K562 (cell line): ENCODE measurements at regions not wholly inside any gene's neighbourhood (a gene's known extent, or its start where the extent isn't known, plus 50 kb on each side); places are given as distances from the start of the nearest gene placed in this dataset.

Experiments used
- ATAC-seq: fragments of 200-7000 bp; cut with Tn5 transposase; 3 replicates; pipeline ENCODE4 v1.9.1; 2020; ENCODE audit warnings: moderate library complexity
- BruUV-seq: library from RNA; stranded (reverse); fragments of 400-500 nt; replicated peaks from 2 replicates; lab custom pipeline; 2021; lab: Mats Ljungman, UMichigan
- CTCF ChIA-PET: fragments of 300-600 bp; formaldehyde crosslinking; extraction: SDS; loops from one replicate; lab custom pipeline; 2021; ENCODE audit warnings: low intra/inter-chr PET ratio; lab: Yijun Ruan, JAX
- POLR2A ChIA-PET: fragments of 300-600, 350-650 bp; sonication (Branson Sonifier 250); formaldehyde crosslinking; extraction: SDS; loops from one replicate; lab custom pipeline; 2021; ENCODE audit warnings: antibody characterized with exemption, inconsistent platforms; lab: Yijun Ruan, JAX
- DNase-seq, 4 experiments: peaks; one replicate each; pipeline versions ENCODE4 v3.0.0 to v3.0.0-alpha.2; 2011 to 2018; ENCODE audit warnings: low spot score in 3 of 4, mixed read lengths in 3 of 4; ENCODE audit errors: extremely low read depth in 1 of 4
- FAIRE-seq: peaks from 2 replicates; lab custom pipeline; 2011; peaks lifted over from hg19 to GRCh38; lab: Jason Lieb, UNC
- H2AFZ ChIP-seq: 2 replicates; pipeline ENCODE4 v1.6.0; 2011; ENCODE audit warnings: low read depth, low read length, control low read depth, inconsistent platforms
- H3K27ac ChIP-seq: fragments of 200-600 bp; 3 replicates; pipeline ENCODE4 v1.8.0; 2011; ENCODE audit warnings: low read depth, mild to moderate bottlenecking, control low read depth, inconsistent platforms, low read length, moderate library complexity, mixed read lengths; ENCODE audit errors: extremely low read depth
- H3K27me3 ChIP-seq, 2 experiments: fragments of 300-600 bp in 1 of 2; 2 replicates in 1 of 2; 3 replicates in 1 of 2; pipeline versions ENCODE4 v1.6.0 to v1.8.0; 2011; ENCODE audit warnings: inconsistent platforms in 2 of 2, low read length in 2 of 2, mild to moderate bottlenecking in 1 of 2, mixed read lengths in 1 of 2, moderate library complexity in 1 of 2; ENCODE audit not compliant: control insufficient read depth in 2 of 2, insufficient read depth in 2 of 2
- H3K36me3 ChIP-seq: fragments of 300-600 bp; 3 replicates; pipeline ENCODE4 v1.8.0; 2011; ENCODE audit warnings: mild to moderate bottlenecking, low read length, inconsistent platforms; ENCODE audit not compliant: control insufficient read depth, insufficient read depth
- H3K4me1 ChIP-seq, 2 experiments: fragments of 200-600 bp in 1 of 2; replicated peaks in 1 of 2; 2 replicates in 1 of 2; 3 replicates in 1 of 2; pipeline versions ENCODE4 v1.5.1 to v1.8.0; 2011; ENCODE audit warnings: inconsistent platforms in 2 of 2, low read length in 2 of 2, mild to moderate bottlenecking in 1 of 2, mixed read lengths in 1 of 2, moderate library complexity in 1 of 2; ENCODE audit not compliant: control insufficient read depth in 2 of 2, insufficient read depth in 2 of 2
- H3K4me2 ChIP-seq: 2 replicates; pipeline ENCODE4 v1.6.1; 2011; ENCODE audit warnings: low read length, control low read depth, inconsistent platforms, mixed read lengths; ENCODE audit not compliant: insufficient read depth
- H3K4me3 ChIP-seq: fragments of 200-600 bp; sonication (generic), shearing (Covaris generic); 2 replicates; pipeline ENCODE4 v1.5.1; 2016; ENCODE audit warnings: control low read depth, inconsistent platforms
- H3K79me2 ChIP-seq: fragments of 200-600 bp; 3 replicates; pipeline ENCODE4 v1.8.0; 2011; ENCODE audit warnings: low read length, inconsistent platforms; ENCODE audit not compliant: control insufficient read depth, insufficient read depth
- H3K9ac ChIP-seq, 2 experiments: 2 replicates each; pipeline versions ENCODE4 v1.6.0 to v1.6.1; 2011; ENCODE audit warnings: low read depth in 2 of 2, low read length in 2 of 2, control low read depth in 1 of 2, inconsistent platforms in 1 of 2, mild to moderate bottlenecking in 1 of 2, mixed read lengths in 1 of 2; ENCODE audit not compliant: insufficient read depth in 1 of 2
- H3K9me1 ChIP-seq: one replicate; pipeline ENCODE4 v1.6.0; 2011; ENCODE audit warnings: inconsistent platforms, mild to moderate bottlenecking, low read length, moderate library complexity; ENCODE audit not compliant: control insufficient read depth, insufficient read depth
- H3K9me3 ChIP-seq: replicated peaks from 2 replicates; pipeline ENCODE4 v1.5.1; 2011; ENCODE audit warnings: low read depth, low read length, inconsistent platforms; ENCODE audit not compliant: control insufficient read depth, insufficient read depth
- H4K20me1 ChIP-seq: replicated peaks from 2 replicates; pipeline ENCODE4 v1.6.1; 2011; ENCODE audit warnings: low read length, inconsistent platforms, mixed read lengths; ENCODE audit not compliant: control insufficient read depth, insufficient read depth
- ADNP ChIP-seq: fragments of 200-800 bp; sonication (Bioruptor generic); IDR thresholded peaks from 2 replicates; pipeline ENCODE4 v1.6.1; 2016; ENCODE audit warnings: missing genetic modification characterization, missing compliant biosample characterization
- FOXK1 ChIP-seq: sonication (generic); formaldehyde crosslinking; IDR thresholded peaks from 2 replicates; pipeline ENCODE4 v1.8.0; 2022; ENCODE audit warnings: missing genetic modification reagents, mild to moderate bottlenecking, borderline replicate concordance
- FOXP1 ChIP-seq: sonication (generic); formaldehyde crosslinking; IDR thresholded peaks from 2 replicates; pipeline ENCODE4 v1.8.0; 2022; ENCODE audit warnings: mild to moderate bottlenecking, missing genetic modification reagents
- GABPA ChIP-seq: fragments of 200-800 bp; sonication (Bioruptor generic); conservative IDR thresholded peaks from 2 replicates; pipeline ENCODE4 v1.6.1; 2016; ENCODE audit warnings: low read depth, missing genetic modification characterization, missing compliant biosample characterization
- HNRNPUL1 ChIP-seq: fragments of 200-400 bp; formaldehyde crosslinking; IDR thresholded peaks from 2 replicates; pipeline ENCODE4 v1.6.1; 2017; ENCODE audit warnings: low read length
- LARP7 ChIP-seq: fragments of 450-650 bp; IDR thresholded peaks from 2 replicates; pipeline ENCODE4 v1.6.1; 2016
- MTA3 ChIP-seq: fragments of 450-650 bp; formaldehyde crosslinking; IDR thresholded peaks from 2 replicates; pipeline ENCODE4 v1.6.1; 2017; ENCODE audit warnings: mild to moderate bottlenecking, borderline replicate concordance
- NEUROD1 ChIP-seq: fragments of 150-350 bp; IDR thresholded peaks from 2 replicates; pipeline ENCODE4 v1.6.1; 2014; ENCODE audit warnings: borderline replicate concordance, low read length, low read depth; ENCODE audit not compliant: partially characterized antibody
- NFIC ChIP-seq: fragments of 450-650 bp; IDR thresholded peaks from 2 replicates; pipeline ENCODE4 v1.6.1; 2017; ENCODE audit warnings: mild to moderate bottlenecking, inconsistent platforms
- RAD51 ChIP-seq: fragments of 450-650 bp; IDR thresholded peaks from 2 replicates; pipeline ENCODE4 v1.7.1; 2016; ENCODE audit warnings: low read depth, mild to moderate bottlenecking, borderline replicate concordance
- SLC30A9 ChIP-seq: fragments of 250-450 bp; sonication (Bioruptor Pico); IDR thresholded peaks from 2 replicates; pipeline ENCODE4 v1.8.0; 2022; ENCODE audit warnings: mild to moderate bottlenecking, moderate library complexity
- SRSF1 ChIP-seq: fragments of 200-400 bp; formaldehyde crosslinking; IDR thresholded peaks from 2 replicates; pipeline ENCODE4 v1.6.1; 2017; ENCODE audit warnings: mild to moderate bottlenecking, low read depth, low read length, moderate library complexity
- TFAP4 ChIP-seq: sonication (generic); formaldehyde crosslinking; IDR thresholded peaks from 2 replicates; pipeline ENCODE4 v1.8.0; 2022; ENCODE audit warnings: missing genetic modification reagents, mild to moderate bottlenecking, moderate library complexity, borderline replicate concordance
- ZNF121 ChIP-seq: sonication (generic); formaldehyde crosslinking; conservative IDR thresholded peaks from 2 replicates; pipeline ENCODE4 v1.8.0; 2022; ENCODE audit warnings: missing genetic modification reagents
- ZNF184 ChIP-seq: sonication (generic); formaldehyde crosslinking; IDR thresholded peaks from 2 replicates; pipeline ENCODE4 v1.5.0; 2020; ENCODE audit warnings: missing genetic modification reagents
- ZNF347 ChIP-seq: fragments of 450-650 bp; formaldehyde crosslinking; IDR thresholded peaks from 2 replicates; pipeline ENCODE4 v1.4.0; 2020; ENCODE audit warnings: low read depth, mild to moderate bottlenecking, moderate library complexity
- WGBS: fragments of 100-300 bp; shearing (Covaris generic); methylation state at CpG from one replicate; pipeline ENCODE4 v1.1.6; 2016; ENCODE audit warnings: low coverage, mixed read lengths; ENCODE audit not compliant: insufficient coverage; ENCODE audit errors: missing lambda C conversion rate; 5-methylcytosine and 5-hydroxymethylcytosine counted together
- in situ Hi-C: fragments of 300-500 bp; cut with MboI; formaldehyde crosslinking; loops from 4 replicates; pipeline ENCODE4 v1.15.0; 2018; ENCODE audit warnings: inconsistent platforms, mixed read lengths
- intact Hi-C: fragments of 100-400 bp; cut with micrococcal nuclease; formaldehyde crosslinking; loops from 2 replicates; pipeline ENCODE4 v1.14.2; 2022
- TF ChIP-seq, protein P1 (sequence below), 3 experiments: fragments of 200-800 bp in 1 of 3; fragments of 250-450 bp in 1 of 3; fragments of 450-650 bp in 1 of 3; sonication (Bioruptor Pico) in 1 of 3; sonication (Bioruptor generic) in 1 of 3; formaldehyde crosslinking in 1 of 3; IDR thresholded peaks; 2 replicates each; pipeline versions ENCODE4 v1.6.1 to v1.8.0; 2016 to 2022; ENCODE audit warnings: mild to moderate bottlenecking in 2 of 3, missing genetic modification characterization in 2 of 3, missing compliant biosample characterization in 1 of 3, moderate library complexity in 1 of 3

DNA sequence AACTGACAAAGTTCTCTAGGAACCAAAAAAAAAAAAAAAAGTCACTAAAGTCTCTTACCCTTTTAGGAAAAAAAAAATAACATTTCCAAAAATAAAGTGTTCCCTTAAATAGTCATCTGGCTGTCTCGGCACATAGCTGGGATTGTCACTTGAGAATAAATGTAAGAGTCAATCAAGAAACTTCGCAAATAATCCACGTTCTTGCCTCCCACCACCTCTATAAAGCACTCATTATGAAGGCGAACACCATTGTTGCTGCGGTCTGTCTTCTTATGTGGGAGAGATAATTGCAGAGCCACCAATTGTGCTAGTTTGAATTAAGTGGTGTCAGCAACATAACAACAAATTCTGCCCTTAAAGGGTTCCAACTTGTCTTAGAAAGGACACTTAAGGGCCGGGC is 163.7 kb downstream of the FBXO15 start:
- Histone ChIP-seq H3K4me2 (no peak overlapping the region), H2AFZ (no peak overlapping the region), H3K9me1 (no peaks in the 10 kb centered on the region), H3K4me1 (no peaks in the 10 kb centered on the region), H3K9me3 (no peaks in the 10 kb centered on the region), H4K20me1 (no peaks in the 10 kb centered on the region), H3K9ac (no peak overlapping the region), H3K36me3 (no peaks in the 10 kb centered on the region), H3K27ac (no peak overlapping the region), H3K4me3 (no peak overlapping the region), H3K27me3 (no peaks in the 10 kb centered on the region), H3K79me2 (no peaks in the 10 kb centered on the region)
- ATAC-seq (no peak), FAIRE-seq (no peak), DNase-seq (no peak)
- 0% methylated on average over 6 of the region's 6 CpGs for WGBS
- ChIA-PET CTCF (interaction anchor here (0.7 kb wide), 1 partner anchor 1279 kb away, joined by 5 read pairs; no protein-coding TSS in a partner anchor), POLR2A (no interaction called here)
- no peak for TF ChIP-seq MTA3
- TF ChIP-seq ZNF121 (CRISPR knock-in tag) = no peak
- no peak for TF ChIP-seq RAD51
- no peak for TF ChIP-seq ADNP (tag)
- no peak for TF ChIP-seq FOXP1 (CRISPR knock-in tag)
- no peak for TF ChIP-seq NFIC
- no peak for TF ChIP-seq SRSF1
- TF ChIP-seq NEUROD1 = no peak
- TF ChIP-seq, protein P1, sequence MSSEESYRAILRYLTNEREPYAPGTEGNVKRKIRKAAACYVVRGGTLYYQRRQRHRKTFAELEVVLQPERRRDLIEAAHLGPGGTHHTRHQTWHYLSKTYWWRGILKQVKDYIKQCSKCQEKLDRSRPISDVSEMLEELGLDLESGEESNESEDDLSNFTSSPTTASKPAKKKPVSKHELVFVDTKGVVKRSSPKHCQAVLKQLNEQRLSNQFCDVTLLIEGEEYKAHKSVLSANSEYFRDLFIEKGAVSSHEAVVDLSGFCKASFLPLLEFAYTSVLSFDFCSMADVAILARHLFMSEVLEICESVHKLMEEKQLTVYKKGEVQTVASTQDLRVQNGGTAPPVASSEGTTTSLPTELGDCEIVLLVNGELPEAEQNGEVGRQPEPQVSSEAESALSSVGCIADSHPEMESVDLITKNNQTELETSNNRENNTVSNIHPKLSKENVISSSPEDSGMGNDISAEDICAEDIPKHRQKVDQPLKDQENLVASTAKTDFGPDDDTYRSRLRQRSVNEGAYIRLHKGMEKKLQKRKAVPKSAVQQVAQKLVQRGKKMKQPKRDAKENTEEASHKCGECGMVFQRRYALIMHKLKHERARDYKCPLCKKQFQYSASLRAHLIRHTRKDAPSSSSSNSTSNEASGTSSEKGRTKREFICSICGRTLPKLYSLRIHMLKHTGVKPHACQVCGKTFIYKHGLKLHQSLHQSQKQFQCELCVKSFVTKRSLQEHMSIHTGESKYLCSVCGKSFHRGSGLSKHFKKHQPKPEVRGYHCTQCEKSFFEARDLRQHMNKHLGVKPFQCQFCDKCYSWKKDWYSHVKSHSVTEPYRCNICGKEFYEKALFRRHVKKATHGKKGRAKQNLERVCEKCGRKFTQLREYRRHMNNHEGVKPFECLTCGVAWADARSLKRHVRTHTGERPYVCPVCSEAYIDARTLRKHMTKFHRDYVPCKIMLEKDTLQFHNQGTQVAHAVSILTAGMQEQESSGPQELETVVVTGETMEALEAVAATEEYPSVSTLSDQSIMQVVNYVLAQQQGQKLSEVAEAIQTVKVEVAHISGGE (CRISPR knock-in tag; IDR thresholded peaks at IDR 0.05) = no peak
- TF ChIP-seq FOXK1 (CRISPR knock-in tag) = no peak
- TF ChIP-seq HNRNPUL1 = no peak
- no peak for TF ChIP-seq ZNF347 (CRISPR knock-in tag)
- TF ChIP-seq GABPA (tag) = no peak
- no peak for TF ChIP-seq TFAP4 (CRISPR knock-in tag)
- no peak for TF ChIP-seq SLC30A9
- TF ChIP-seq ZNF184 (CRISPR knock-in tag) = no peak
- TF ChIP-seq LARP7 = no peak
- in situ Hi-C loops (no loop called here), intact Hi-C loops (no loop called here)
- BruUV-seq = no TSS peak
